BE2C (cell line): ENCODE measurements at regions not wholly inside any gene's neighbourhood (a gene's known extent, or its start where the extent isn't known, plus 50 kb on each side); places are given as distances from the start of the nearest gene placed in this dataset.

ENCODE experiments used
- DNase-seq: peaks from one replicate; pipeline ENCODE4 v3.0.0-alpha.2; 2020
- H3K27me3 ChIP-seq: fragments of 250-450 bp; sonication (Bioruptor Pico); 2 replicates; pipeline ENCODE4 v1.5.1; 2020; ENCODE audit warnings: mild to moderate bottlenecking
- H3K36me3 ChIP-seq: fragments of 250-450 bp; sonication (Bioruptor Pico); 2 replicates; pipeline ENCODE4 v1.5.1; 2020; ENCODE audit warnings: mild to moderate bottlenecking
- H3K4me1 ChIP-seq: fragments of 250-450 bp; sonication (Bioruptor Pico); 2 replicates; pipeline ENCODE4 v1.5.1; 2020
- H3K4me3 ChIP-seq: 2 replicates; pipeline ENCODE4 v1.5.1; 2011; ENCODE audit warnings: low read depth, low read length
- H3K9me3 ChIP-seq: fragments of 250-450 bp; sonication (Bioruptor Pico); 2 replicates; pipeline ENCODE4 v1.5.1; 2020
- TF ChIP-seq, protein P1 (sequence below): IDR thresholded peaks from 2 replicates; pipeline ENCODE4 v1.5.1; 2012; ENCODE audit warnings: mild to moderate bottlenecking, low read depth, low read length

DNA sequence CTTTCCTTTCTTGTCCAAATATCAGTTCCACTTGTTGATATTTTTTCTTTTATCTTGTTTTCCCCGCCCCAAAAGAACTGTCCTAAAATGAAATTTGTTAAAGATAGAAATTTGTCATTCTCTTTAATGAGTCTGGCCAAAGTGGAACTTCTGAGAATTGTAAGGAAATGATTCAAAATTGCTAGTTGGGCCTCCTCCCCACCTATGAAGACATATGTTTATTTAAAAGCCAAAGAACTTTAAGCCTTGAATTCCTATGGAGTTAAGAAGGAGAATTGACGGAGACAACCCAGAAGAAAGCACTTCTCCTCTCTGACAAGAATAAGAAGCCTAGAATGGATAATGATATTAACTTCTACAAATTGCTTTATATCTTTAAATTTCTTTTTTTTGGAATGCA is 59.1 kb upstream of the ALDH1A1 start:
- H3K36me3 ChIP-seq: no peaks in the 10 kb centered on the region
- DNase-seq: no peak
- H3K4me1 ChIP-seq: no peaks in the 10 kb centered on the region
- no peak overlapping the region for H3K4me3 ChIP-seq
- TF ChIP-seq, protein P1, sequence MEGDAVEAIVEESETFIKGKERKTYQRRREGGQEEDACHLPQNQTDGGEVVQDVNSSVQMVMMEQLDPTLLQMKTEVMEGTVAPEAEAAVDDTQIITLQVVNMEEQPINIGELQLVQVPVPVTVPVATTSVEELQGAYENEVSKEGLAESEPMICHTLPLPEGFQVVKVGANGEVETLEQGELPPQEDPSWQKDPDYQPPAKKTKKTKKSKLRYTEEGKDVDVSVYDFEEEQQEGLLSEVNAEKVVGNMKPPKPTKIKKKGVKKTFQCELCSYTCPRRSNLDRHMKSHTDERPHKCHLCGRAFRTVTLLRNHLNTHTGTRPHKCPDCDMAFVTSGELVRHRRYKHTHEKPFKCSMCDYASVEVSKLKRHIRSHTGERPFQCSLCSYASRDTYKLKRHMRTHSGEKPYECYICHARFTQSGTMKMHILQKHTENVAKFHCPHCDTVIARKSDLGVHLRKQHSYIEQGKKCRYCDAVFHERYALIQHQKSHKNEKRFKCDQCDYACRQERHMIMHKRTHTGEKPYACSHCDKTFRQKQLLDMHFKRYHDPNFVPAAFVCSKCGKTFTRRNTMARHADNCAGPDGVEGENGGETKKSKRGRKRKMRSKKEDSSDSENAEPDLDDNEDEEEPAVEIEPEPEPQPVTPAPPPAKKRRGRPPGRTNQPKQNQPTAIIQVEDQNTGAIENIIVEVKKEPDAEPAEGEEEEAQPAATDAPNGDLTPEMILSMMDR: no peak
- no peaks in the 10 kb centered on the region for H3K27me3 ChIP-seq
- no peaks in the 10 kb centered on the region for H3K9me3 ChIP-seq

DNA sequence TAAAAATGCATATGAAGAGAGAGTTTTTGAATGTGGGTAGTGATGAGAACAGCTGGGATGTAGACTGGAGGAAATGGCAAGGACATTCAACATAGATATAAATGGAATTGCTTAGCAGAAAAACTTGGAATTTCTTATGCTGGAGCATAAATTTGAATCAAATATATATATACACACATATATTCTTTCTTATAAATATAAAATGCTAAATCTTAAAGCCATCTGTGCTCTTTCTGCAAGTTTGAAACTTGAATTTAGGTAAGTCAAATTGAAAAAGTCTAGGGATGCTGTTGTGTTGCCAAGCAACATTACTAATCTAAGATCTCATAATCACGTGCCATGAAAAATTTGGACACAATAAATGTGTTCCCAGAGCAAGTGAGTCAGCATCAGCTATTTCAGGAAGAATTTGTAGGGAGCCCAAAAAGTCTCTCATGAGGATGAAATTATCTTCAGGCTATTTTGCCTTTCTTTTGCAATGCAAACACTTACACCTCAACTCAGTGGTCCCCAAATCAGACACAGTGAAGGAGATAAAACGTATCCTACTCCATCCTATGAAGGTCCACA is 58.4 kb upstream of the ALDH1A1 start:
- no peaks in the 10 kb centered on the region for H3K9me3 ChIP-seq
- H3K36me3 ChIP-seq: no peaks in the 10 kb centered on the region
- no peak for DNase-seq
- H3K4me3 ChIP-seq: no peak overlapping the region
- no peaks in the 10 kb centered on the region for H3K4me1 ChIP-seq
- TF ChIP-seq, protein P1: no peak
- no peaks in the 10 kb centered on the region for H3K27me3 ChIP-seq

GRCh38 chr9:73009649-73010288 is 56.9 kb upstream of the ALDH1A1 start:
- no peaks in the 10 kb centered on the region for H3K4me1 ChIP-seq
- DNase-seq: no peak
- H3K27me3 ChIP-seq: no peaks in the 10 kb centered on the region

GRCh38 chr9:73007966-73008672 is 55.3 kb upstream of the ALDH1A1 start:
- Histone ChIP-seq H3K27me3 (no peaks in the 10 kb centered on the region), H3K4me3 (no peak overlapping the region), H3K9me3 (no peaks in the 10 kb centered on the region), H3K36me3 (no peaks in the 10 kb centered on the region), H3K4me1 (no peaks in the 10 kb centered on the region)
- DNase-seq: no peak
- TF ChIP-seq, protein P1: no peak

More at GRCh38 chr9:73009649-73010288, 56.9 kb upstream of the ALDH1A1 start:
- Histone ChIP-seq H3K4me3 (no peak overlapping the region), H3K9me3 (no peaks in the 10 kb centered on the region), H3K36me3 (no peaks in the 10 kb centered on the region)
- TF ChIP-seq, protein P1: no peak

DNA sequence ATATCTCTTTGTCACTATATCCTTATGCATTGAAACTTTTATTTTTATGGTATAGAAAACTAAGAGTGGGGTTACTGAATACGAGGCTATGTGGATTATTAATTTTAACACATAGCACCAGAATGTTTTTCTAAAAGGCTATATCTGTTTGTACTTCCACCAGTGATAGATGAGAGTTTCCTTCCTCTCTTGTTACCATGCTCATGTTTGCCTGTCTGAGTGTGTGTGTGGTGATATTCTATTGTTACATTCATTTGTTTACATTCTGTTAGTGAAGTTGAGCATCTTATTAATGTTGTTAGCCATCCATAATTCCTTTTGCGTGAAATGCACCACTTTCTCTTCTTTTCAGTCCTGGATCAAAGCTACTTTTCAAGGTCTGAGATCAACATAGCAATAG is 54.1 kb upstream of the ALDH1A1 start:
- Histone ChIP-seq H3K27me3 (no peaks in the 10 kb centered on the region), H3K9me3 (no peaks in the 10 kb centered on the region), H3K4me3 (no peak overlapping the region), H3K36me3 (no peaks in the 10 kb centered on the region), H3K4me1 (no peaks in the 10 kb centered on the region)
- DNase-seq: no peak
- TF ChIP-seq, protein P1: no peak
